Stimulated activated naive CD4-positive, alpha-beta T cell (primary cell): ENCODE measurements at regions not wholly inside any gene's neighbourhood (a gene's known extent, or its start where the extent isn't known, plus 50 kb on each side); places are given as distances from the start of the nearest gene placed in this dataset.
A peak's percentile ranks its signal among the peaks of the same experiment; 100 is the strongest.
"Not testable (repeated sequence)": the region's sequence is repeated elsewhere in the genome, so short reads cannot be mapped to it uniquely, and the experiment has no call there.

ENCODE experiments used
- DNase-seq, 6 experiments: peaks; one replicate each; lab custom pipeline; 2025; lab: John Stamatoyannopoulos, UW

GRCh38 chr6:134553936-134554335, 236.0 kb upstream of the SGK1 start:
- no peak for DNase-seq

- no peak for DNase-seq
These were observed 233.5 kb upstream of the SGK1 start for GRCh38 chr6:134551245-134551960.

- DNase-seq = no peak
These were observed 232.7 kb upstream of the SGK1 start for GRCh38 chr6:134550604-134551003.

GRCh38 chr6:134549854-134550253, 231.9 kb upstream of the SGK1 start:
- DNase-seq = no peak

- no peak for DNase-seq
These were observed 229.2 kb upstream of the SGK1 start for GRCh38 chr6:134546962-134547645.

GRCh38 chr6:134544737-134545136, 226.8 kb upstream of the SGK1 start:
- no peak for DNase-seq

- DNase-seq = peak in 2 of 6 experiments; percentile 21 to 38
These were observed 225.2 kb upstream of the SGK1 start for GRCh38 chr6:134543128-134543527.

- no peak for DNase-seq
These were observed 223.1 kb upstream of the SGK1 start for GRCh38 chr6:134541001-134541400.

GRCh38 chr6:134539865-134540323, 222.0 kb upstream of the SGK1 start:
- peak in 3 of 6 experiments; percentile 22 to 46 (median 43) for DNase-seq

- DNase-seq = not testable (repeated sequence)
These were observed 219.9 kb upstream of the SGK1 start for GRCh38 chr6:134537765-134538164.

- no peak for DNase-seq
These were observed 219.2 kb upstream of the SGK1 start for GRCh38 chr6:134537146-134537555.

- no peak for DNase-seq
These were observed 217.9 kb upstream of the SGK1 start for GRCh38 chr6:134535831-134536230.

GRCh38 chr6:134534708-134535149, 216.8 kb upstream of the SGK1 start:
- peak in 2 of 6 experiments; percentile 29 to 49 for DNase-seq

GRCh38 chr6:134533991-134534390, 216.1 kb upstream of the SGK1 start:
- no peak for DNase-seq

GRCh38 chr6:134532694-134533624, 215.0 kb upstream of the SGK1 start:
- DNase-seq = no peak

- no peak for DNase-seq
These were observed 213.7 kb upstream of the SGK1 start for GRCh38 chr6:134531611-134532010.

- DNase-seq = no peak
These were observed 213.3 kb upstream of the SGK1 start for GRCh38 chr6:134531188-134531551.

- peak in 3 of 6 experiments; percentile 65 to 80 (median 73) for DNase-seq
These were observed 212.0 kb upstream of the SGK1 start for GRCh38 chr6:134529921-134530320.

- no peak for DNase-seq
These were observed 211.4 kb upstream of the SGK1 start for GRCh38 chr6:134529305-134529704.

- no peak for DNase-seq
These were observed 209.3 kb upstream of the SGK1 start for GRCh38 chr6:134527108-134527787.

- DNase-seq = no peak
These were observed 207.4 kb upstream of the SGK1 start for GRCh38 chr6:134525190-134525868.
